ENCODE measurements at regions not wholly inside any gene's neighbourhood (a gene's known extent, or its start where the extent isn't known, plus 50 kb on each side); places are given as distances from the start of the nearest gene placed in this dataset.

- TF ChIP-seq EZH2 (IDR thresholded peaks at IDR 0.05) (no peak), POLR2AphosphoS5 (IDR thresholded peaks at IDR 0.05; ENCODE audit: borderline replicate concordance, low read depth, low read length) (no peak), FOXP2 (optimal IDR thresholded peaks at IDR 0.05; ENCODE audit: control extremely low read depth, extremely low read length, insufficient read depth) (no peak)
These were observed 386.2 kb downstream of the THBS2 start for GRCh38 chr6:168867247-168868102.
